Muscle of arm (tissue), 1 donor: ENCODE measurements at regions not wholly inside any gene's neighbourhood (a gene's known extent, or its start where the extent isn't known, plus 50 kb on each side); places are given as distances from the start of the nearest gene placed in this dataset.

Experiments
- DNase-seq: peaks from one replicate; pipeline ENCODE4 v3.0.0-alpha.2; 2013

DNA sequence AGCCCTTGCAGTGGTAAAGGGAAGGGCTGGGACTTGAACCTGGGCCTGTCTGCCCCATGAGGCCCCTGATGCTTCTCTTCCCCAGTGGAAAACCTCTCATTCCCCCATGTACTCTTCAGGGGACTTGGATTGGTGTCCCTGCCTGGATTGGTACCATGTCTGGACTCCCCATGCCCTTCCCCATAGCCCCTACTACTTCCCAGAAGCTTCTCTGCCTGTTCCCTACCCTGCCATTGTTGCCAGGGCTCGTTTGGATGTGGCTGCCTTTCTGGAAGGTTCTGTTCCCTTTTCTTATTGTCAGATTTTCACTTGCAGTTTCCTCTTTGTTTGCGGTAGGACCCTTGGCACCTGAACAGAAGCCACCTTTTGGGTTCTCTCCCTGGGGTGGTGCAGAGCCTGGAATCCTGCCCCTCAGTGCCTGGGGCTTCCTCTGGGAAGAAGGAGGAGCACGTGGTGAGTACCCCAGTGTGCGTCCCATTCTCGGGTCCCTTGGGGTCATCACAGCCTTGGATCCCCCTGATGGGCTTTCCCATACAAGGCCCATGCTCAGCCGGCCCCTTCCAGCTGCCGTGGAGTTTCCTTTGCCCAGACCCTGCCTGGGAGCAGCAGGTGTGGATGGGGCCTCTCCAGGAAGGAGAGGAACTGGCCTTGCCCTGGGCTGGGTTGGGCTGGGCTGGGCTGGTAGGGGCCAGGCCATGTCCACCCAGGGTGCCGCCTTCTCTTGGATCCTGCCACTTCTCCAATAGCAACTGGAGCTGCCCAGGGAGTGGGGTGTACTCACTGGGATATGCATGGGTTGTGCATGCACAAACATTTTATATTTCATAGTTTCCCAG is 281.1 kb downstream of the PTPRU start:
- DNase-seq: no peak

DNA sequence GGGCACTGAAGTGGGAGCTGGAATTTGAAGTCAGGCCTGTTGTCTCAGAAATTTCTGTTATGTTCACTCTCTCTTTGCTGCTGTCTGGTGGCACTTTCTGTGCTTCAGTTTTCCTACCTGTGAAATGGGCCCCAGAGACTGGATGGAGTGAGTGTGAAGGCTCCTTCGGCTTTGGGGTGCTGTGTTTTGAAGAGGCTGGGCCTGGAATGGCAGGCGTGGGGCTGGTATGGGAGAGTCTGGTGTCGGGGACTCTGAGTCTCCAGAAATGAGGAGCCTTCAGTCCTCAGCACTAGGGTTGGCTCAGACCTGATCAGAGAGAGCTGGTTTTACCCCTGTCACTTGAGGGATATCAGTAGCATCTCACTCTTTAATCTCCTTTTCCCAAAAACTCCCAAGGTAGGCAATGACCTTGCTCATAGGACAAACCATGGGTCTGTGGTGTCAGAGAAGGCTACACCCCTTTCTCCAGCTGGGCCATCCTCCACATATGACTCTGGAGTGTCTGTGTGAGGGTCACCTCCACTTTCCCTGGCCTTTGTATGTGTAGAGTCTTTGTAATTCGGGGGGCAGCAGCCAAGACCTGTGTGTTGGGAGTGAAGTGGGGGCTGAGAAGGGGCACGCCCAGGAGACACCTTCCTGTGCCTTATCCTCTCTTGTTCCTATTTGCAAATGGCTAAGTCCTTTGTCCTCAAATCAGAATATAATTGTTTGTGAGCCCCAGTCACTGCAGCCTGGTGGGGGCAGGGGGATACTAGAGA is 279.9 kb downstream of the PTPRU start:
- DNase-seq: no peak

DNA sequence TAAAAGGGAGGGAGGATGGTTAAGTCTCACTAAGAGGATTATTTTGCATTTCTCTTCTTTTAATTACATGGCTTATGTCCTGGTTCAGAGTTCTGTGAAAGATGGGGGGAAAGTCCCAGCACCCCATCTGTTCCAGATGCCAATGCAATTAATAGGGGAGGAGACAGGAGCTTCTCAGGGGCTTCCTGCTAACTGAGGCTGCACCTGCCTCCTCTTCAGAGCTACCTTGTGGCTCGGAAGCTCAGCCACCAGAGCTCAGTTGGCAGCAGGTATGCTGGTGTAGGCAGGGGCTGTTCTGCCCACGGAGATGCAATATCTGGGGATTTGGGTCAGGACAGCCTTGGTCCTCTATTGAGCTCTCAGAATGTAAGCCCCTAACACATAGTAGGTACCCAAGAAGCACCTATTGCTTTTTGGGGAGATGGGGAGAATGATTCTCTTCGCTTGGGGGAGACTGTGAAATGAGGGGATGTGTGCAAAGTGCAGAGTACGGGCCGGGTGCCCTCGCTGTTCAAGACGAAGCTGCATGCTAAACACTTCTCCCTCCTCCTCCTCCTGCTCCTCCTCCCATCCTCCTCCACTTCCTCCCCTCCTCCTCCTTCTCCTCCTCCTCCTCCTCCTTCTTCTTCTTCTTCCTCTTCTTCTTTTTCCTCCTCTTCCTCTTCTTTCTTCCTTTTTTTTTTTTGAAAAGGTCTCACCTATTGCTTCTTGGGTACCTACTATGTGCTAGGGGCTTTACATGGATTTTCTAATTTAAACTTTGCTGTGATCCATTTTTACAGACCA is 279.0 kb downstream of the PTPRU start:
- DNase-seq: no peak

DNA sequence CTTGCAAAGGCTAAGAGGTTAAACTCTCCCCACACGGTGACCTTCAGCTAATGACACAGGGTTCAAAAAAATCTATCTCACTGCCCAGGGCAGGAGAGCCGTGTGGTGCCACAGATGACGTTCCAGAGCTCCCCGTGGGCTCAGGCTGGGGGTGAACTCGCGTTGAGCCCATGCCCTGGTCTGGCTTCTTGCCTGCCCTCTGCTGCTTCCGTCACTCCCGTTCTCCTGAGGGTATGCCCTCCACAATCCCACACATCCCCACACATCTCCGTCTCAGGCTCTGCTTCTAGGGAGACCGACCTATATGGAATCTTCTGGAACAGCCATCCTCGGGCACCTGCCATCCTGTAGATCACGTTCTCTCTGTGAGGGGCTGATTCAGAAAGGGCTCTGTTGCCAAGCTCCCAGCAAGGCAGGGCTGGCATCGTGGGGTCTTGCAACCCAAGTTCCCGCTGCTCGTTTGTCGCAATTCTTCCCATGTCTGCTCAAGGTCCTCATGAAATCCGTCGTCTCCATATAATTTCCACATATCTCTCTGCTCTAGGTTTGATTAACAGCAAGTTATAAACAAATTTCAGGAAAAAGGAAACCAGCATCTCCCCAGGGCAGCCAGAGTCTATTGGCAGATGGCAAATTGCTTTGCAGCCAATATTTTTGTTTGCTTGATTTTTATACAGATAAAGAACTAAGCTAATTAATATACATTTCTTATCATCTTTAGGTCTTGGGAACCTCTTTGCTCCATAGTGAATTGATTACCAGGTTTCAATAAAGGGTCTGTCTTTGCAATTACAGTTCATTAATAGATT is 278.2 kb downstream of the PTPRU start:
- DNase-seq: no peak

DNA sequence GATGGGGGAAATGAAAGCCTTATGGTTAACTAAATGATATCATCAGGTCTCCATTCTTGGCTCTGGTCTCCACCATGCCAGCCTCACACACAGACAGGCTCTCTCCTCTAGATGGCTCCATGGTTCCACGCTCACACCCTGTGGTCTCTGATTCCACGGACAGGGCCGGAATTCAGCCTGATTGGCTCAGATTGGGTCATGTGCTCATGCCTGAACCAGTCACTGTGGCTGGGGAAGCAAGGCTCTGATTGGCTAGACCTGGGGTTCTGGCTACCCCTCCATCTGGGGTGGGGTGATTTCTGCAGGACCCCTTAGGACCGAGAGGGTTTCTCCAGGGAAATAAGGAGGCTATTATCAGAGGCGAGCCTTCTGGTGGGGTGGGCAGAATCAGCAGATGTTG is 277.0 kb downstream of the PTPRU start:
- DNase-seq: no peak

DNA sequence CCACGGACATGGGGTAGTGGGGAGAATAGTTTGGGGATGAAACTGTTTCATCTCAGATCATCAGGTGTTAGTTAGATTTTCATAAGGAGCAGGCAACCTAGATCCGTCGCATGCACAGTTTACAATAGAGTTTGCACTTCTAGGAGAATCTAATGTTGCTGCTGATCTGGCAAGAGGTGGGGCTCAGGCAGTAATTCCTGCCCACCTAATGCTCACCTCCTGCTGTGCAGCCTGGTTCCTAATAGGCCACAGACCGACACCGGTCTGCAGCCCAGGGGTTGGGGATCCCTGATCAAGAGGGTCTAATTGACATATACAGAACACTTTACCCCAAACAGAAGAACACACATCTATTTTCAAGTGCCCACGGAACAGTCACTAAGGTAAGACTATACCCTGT is 275.1 kb downstream of the PTPRU start:
- no peak for DNase-seq

DNA sequence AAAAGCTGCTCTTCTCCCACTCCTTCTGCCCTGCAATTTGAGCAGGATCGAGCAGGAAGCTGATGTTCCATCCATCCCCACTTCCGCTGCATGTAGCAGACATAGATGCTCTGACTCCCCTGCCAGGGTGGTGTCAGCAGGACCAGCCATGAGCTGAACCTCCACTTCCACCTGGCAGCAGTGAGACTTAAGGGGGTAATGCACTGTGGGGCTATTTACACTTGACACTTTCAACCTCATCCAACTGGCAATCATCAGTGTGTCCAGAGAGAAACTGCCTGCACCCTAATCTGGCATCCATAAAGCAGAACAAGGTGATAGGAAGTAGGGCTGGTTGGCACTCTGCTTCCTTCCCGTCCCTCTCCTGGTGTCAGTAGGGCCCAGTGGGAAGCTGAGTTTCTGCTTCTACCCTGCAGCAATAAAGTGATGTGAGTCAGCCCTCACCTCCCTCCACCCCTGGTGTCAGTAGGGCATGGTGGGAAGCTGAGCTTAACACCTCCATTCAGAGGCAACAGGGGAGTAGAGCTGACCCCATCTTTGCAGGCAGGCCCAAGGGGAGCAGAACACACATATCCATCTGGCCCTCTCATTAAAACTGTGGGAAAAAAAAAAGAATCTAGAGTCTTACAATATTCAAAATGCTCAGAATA is 272.3 kb downstream of the PTPRU start:
- DNase-seq: no peak

DNA sequence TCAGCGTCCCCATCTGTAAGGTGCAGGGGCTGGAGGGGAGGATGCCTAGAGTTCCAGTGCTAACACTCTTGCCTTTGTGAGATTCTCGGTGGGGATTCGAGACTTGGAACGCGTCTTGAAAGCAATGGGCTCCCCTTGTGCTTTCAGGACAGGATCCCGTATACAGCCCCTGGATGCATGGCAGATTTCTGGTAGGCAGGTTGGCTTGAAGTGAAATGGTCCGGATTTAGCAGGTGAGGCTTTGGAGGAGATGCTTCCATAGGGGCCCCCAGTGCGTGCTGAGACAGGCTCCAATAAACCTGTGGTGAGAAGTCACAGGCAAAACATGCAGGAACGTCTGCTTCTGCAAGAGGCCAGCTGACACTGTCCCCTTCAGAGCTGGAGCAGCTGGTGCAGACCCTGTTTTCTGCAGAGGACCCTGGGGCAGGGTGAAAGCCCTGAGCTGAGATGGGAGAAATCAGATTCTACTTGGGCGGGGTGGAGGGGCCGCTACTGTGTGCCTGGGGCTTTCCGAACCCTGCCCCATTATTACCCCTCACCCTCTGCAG is 270.4 kb downstream of the PTPRU start:
- no peak for DNase-seq

DNA sequence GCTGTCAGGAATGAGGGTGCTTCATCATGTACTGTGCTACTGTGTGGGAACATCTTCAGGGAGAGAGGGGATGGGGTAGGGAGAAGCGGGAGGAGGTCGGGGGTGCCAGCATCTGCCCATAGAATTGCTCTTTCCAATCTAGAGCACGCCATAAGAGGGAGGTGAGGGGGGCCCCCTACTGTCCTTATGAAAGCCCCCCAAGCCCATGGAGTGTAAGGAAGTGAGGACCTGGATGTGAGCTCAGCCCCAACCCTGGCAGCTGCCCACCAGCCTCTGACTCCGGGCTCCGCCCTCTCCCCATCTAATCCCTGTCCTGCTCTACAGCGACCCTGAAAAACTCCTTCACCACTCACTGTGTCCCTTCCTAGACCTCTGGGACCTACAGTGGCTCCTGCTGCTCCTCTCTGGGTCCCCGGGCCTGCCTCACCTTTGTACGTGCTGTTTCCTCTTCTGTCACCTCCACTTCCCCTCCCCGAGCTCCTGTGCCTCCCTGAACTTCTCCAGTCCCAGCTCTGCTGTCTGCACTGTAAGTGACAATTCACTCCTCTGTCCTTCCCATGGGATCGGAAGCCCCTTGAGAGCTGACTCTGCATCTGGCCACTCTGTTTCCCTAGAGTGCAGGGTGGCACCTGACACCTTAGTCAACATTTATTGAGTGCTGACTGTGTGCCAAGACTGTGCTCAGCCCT is 269.4 kb downstream of the PTPRU start:
- no peak for DNase-seq

DNA sequence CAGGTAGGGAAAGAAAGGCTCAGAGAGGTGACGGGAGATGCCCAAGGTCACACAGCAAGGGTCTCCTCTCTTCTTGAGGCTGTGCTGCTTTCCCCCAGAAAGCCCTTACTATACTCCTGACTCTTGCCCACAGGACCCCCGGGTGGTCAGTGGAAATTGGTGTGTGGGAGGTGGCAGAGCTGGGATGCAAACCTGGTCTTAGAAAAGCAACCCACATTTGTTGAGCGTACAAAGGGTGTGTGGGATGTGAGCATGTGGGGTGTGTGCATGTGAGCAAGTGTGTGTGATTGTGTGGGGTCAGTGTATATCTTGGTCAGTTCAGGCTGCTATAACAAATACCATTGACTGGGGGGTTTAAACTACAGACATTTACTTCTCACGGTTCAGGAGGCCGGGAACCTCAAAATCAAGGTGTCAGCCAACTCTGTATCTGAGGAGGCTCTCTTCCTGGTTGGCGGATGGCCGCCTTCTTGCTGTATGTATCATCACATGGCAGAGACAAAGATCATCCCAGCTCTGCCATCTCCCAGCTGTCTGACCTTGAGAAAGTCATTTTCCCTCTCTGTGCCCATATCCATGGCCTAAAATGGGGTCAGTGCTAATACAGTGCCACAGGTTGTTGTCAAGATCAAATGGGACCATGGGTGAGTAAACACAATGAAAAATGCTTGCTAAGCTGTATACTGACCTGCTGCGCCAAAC is 268.5 kb downstream of the PTPRU start:
- DNase-seq: no peak

DNA sequence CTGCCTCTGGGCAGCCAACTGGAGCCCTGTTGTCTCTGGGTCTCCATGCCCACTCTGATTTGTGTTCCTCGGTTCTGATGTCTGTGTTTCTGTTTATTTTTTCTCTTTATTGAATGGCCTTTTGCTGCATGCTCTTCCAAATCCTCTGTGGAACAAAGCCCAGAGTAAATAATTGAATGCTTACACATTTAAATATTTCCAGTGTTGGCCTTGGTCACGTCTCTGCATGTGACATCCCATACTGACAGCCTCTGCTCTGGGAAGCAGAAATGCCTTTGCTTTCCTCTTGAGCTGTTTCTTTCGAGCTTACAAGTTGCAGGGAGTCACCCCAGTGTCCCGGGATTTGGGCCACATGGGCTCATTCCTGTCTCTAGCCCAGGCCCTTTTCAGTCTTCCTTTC is 267.9 kb downstream of the PTPRU start:
- DNase-seq: peak; percentile 41

DNA sequence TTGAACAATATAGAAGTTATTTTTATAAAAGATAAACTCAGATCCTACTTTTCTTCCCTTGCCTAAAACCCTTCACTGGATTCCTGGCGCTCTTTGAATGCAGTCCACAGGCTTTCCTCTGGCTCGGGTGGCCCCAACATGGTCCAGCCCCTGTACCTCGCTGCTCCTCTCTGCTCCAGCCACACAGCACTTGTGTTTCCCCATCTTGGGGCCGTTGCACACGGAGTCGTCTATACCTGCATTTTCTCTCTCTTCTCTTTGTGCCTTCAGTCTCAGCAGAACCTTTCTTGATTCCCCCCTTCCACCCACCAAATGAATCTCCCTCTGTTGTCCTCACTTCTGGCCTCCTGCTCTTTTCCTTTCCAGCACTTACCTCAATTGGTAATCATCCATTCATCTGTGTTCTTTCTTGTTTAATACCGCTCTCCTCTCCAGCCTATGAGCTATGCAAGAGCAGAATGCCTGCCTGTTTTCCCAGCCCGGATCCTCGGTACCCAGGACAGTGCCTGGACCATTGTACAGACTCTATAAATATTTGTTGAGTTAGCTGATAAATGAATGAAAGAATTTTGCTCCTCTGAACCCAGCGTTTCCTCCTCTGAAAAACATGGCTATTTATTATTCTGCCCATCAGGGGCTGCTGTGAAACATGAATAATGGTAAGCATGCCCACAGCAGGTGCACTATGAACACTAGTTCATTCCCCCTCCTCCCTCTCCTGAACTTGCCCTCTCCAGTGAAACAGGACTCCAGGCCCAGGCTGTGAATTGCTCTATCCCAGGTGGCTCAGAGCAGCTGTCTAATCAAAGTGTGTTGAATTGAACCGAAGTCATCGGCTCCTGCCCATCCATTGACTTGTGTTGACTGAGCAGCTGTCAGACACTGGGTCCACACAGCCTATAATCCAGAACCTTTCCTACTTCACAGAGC is 266.9 kb downstream of the PTPRU start:
- no peak for DNase-seq

DNA sequence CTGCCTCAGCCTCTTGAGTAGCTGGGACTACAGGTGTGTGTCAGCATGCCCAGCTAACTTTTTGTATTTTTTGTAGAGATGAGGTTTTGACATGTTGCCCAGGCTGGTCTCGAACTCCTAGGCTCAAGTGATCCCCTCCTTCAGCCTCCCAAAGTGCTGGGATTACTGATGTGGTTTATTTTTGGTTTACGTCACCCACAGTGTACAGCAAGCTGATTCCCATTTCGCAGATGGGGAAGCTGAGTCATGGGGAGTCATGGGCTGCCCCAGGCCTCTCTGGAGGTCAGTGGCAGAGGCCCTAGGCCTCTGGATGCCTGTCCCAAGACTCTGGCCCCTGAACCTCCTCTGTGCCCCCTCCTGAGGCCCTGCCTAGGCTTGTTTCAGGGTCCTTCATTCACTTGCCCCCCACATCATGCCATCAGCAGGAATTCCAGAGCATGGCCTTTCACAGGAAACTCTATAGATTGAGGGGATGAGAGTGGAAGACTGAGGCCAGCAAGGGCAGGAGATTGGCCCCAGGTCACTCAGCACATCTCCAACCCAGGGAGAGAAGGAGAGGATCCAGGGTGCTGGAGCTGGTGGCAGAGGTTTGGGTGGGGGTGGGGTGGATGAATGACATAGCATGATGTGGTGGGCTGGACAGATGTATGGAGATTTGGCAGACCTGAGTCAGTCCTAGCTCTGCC is 266.0 kb downstream of the PTPRU start:
- no peak for DNase-seq

DNA sequence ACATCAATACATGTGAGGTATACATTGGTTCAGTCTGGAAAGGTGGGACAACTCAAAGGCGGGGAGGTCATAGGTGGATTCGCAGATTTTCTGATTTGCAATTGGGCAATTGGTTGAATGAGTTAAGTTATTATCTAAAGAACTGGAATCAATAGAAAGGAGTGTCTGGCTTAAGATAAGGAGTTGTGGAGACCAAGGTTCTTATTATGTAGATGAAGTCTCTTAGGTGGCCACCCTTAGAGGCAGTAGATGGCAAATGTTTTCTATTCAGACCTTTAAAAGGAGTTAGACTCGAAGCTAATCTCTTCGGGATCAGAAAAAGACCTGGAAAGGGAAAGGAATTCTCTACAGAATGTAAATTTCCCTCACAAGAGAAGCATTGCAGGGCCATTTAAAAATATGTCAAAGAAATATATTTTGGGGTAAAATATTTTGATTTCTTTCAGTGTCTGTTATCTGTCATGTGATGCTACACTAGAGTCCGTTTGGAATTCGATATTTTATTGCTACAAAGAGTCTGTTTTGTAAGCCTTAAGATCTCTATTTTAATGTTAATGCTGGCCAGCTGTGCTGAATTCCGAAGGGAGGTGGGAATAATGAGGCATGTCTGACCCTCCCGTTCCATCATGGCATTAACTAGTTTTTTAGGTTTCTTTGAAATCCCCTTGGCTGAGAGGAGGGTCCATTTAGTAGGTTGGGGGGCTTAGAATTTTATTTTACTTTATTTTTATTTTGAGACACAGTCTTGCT is 265.1 kb downstream of the PTPRU start:
- no peak for DNase-seq

DNA sequence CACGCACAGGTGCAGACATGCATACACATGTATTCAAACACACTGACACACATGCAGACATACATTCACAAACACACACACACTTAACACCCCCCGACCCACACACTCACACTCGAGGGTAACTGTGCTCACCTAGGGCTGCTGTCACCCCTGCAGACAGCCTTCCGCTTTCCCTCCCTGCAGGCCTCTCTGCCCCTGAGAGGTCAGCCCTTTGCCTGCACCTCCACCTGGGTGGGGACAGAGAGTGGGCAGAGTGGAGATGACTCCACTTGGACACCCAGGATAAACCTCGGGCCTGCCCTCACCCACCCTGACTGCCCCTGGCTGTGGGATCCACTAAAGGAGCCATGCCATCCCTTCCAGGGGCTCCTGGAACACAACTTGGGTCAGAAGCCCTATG is 264.3 kb downstream of the PTPRU start:
- DNase-seq: no peak

DNA sequence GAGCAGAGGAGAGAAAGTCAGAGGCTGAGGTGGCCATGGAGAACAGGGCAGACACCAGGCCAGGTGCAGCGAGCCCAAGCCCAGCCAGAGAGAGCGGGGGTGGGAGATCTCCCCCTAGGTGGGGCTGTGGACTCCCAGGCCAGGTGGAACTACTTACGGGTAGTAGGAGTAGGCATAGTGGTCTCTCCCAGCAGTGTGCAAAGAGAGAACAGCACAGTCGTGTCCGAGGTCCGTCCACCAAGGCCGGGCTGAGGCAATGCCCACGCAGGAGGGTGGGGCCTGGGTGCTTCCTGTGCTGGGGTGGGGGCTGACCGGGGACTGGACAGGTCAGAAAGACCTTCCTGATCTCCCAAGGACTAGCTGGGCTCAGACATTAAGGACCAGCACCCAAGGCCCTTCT is 263.7 kb downstream of the PTPRU start:
- DNase-seq: no peak

DNA sequence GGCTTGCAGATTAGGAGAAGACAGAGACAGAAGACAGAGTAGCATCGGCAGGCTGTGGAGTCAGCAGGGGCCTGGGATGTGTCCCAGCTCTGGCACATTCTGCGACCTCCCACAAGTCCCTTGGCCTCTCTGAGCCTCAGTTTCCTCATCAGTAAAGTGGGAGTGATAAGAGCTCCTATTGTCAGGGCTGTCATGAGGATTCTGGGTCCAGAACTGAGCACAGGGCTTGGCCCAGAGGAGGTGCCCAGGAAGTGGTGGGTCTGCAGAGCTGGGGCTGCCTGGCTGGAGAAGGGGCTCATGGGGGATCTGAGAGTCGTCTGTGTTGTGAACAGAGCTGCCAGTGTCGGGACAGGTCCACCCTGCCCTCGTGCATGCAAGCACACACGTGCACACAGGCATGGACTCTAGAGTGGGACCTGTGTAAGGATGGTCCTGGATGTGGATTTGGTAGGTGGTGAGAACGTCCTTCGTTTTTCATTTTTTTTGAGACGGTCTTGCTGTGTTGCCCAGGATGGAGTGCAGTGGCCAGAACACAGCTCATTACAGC is 262.9 kb downstream of the PTPRU start:
- no peak for DNase-seq
